ENCODE measurements at regions not wholly inside any gene's neighbourhood (a gene's known extent, or its start where the extent isn't known, plus 50 kb on each side); places are given as distances from the start of the nearest gene placed in this dataset.

- no peaks in the 10 kb centered on the region for H3K27me3 Mint-ChIP-seq
- H3K4me1 Mint-ChIP-seq (ENCODE audit: low read depth): no peaks in the 10 kb centered on the region
- no peaks in the 10 kb centered on the region for H3K36me3 Mint-ChIP-seq (ENCODE audit: low read depth)
- H3K9me3 Mint-ChIP-seq: peaks cover 4% of the 10 kb centered on the region
- H3K27ac Mint-ChIP-seq: no peak overlapping the region
- no peak overlapping the region for H3K4me3 Mint-ChIP-seq
Observed at GRCh38 chr6:145525038-145525437, 210.3 kb downstream of the EPM2A start.

GRCh38 chr6:145529582-145529981, 205.7 kb downstream of the EPM2A start:
- Mint-ChIP-seq H3K27ac (no peak overlapping the region), H3K27me3 (no peaks in the 10 kb centered on the region), H3K9me3 (peaks cover 4% of the 10 kb centered on the region), H3K4me1 (ENCODE audit: low read depth) (no peaks in the 10 kb centered on the region), H3K4me3 (no peak overlapping the region), H3K36me3 (ENCODE audit: low read depth) (no peaks in the 10 kb centered on the region)

DNA sequence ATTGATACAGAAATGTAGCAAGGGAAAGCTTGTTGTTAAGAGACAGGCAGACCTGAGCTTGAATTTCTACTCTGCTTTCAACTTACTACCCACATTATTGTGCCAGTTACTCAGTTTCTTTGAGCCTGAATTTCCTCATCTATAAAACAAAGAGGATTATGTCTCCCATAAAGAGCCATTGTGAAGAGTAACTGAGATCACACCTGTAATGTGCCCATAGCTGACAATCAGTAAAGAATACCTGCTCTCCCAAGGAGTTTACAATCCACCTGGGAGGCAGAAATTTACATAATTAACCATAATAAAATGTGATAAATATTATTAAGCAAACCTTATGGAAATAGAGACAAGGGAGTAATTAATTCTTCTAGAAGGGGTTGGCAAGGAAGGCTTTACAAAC, 204.9 kb downstream of the EPM2A start:
- Mint-ChIP-seq H3K4me1 (ENCODE audit: low read depth) (no peaks in the 10 kb centered on the region), H3K4me3 (no peak overlapping the region), H3K36me3 (ENCODE audit: low read depth) (no peaks in the 10 kb centered on the region), H3K27ac (no peak overlapping the region), H3K9me3 (peaks cover 4% of the 10 kb centered on the region), H3K27me3 (no peaks in the 10 kb centered on the region)

DNA sequence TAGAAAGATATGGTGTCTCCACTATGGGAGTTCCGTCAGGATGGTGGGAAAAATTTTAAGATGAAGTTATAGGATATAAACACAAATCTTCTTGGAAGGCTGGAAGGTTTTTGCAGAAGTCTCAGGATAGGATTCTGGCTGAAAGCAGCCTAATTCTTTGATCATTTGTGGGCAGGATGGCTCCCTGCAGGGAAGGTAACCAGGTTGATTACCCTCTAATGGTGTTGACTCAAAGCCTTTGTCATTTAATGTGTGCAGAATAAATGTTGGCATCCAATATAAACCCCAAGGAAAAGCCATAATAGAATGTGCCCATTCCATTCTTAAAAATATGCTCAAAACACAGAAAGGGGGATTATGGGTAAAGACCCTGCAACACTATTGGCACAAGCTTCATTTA, 204.3 kb downstream of the EPM2A start:
- Mint-ChIP-seq H3K4me1 (ENCODE audit: low read depth) (no peaks in the 10 kb centered on the region), H3K4me3 (no peak overlapping the region), H3K36me3 (ENCODE audit: low read depth) (no peaks in the 10 kb centered on the region), H3K27me3 (no peaks in the 10 kb centered on the region), H3K9me3 (peaks cover 4% of the 10 kb centered on the region), H3K27ac (no peak overlapping the region)

DNA sequence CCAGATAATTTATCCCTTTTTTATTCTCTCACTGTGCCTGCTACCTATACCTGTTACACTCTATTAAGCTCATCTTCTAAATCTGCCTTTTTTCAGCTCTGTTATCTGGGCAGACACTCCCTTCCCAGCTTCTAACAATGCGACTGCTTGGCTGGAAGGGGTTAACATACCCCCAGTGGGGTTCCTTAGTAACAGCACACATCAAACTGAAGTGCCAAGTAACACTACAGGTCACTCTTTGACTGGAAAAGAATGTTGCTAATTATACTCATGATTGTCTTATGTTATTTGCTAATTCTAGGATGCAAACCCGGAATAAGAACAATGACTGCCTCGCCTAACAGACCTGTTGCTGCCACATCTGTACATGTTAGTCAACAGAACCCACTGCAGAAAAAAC, 203.5 kb downstream of the EPM2A start:
- H3K4me1 Mint-ChIP-seq (ENCODE audit: low read depth): no peaks in the 10 kb centered on the region
- H3K9me3 Mint-ChIP-seq: peaks cover 4% of the 10 kb centered on the region
- no peak overlapping the region for H3K4me3 Mint-ChIP-seq
- H3K27me3 Mint-ChIP-seq: no peaks in the 10 kb centered on the region
- H3K27ac Mint-ChIP-seq: no peak overlapping the region
- H3K36me3 Mint-ChIP-seq (ENCODE audit: low read depth): no peaks in the 10 kb centered on the region

DNA sequence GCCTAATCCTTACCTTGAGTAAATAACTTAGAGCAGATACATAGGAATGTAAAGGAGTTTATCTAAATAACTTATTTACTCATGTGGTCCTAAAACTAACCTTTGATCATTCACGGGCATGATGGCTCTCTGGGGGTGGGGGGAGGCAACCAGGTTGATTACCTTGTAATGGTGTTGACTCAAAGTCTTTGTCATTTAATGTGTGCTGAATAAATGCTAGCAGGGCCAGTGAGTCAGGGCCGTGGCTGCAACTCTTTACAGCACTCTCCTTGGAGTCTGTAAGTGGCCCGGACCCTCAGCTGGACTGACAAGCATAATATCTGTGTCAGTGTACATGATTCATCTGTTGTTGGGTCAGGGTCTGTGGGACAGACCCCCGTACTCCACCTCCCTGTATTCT, 203.0 kb downstream of the EPM2A start:
- H3K36me3 Mint-ChIP-seq (ENCODE audit: low read depth): no peaks in the 10 kb centered on the region
- peaks cover 2% of the 10 kb centered on the region for H3K9me3 Mint-ChIP-seq
- H3K27me3 Mint-ChIP-seq: no peaks in the 10 kb centered on the region
- no peak overlapping the region for H3K27ac Mint-ChIP-seq
- no peak overlapping the region for H3K4me3 Mint-ChIP-seq
- no peaks in the 10 kb centered on the region for H3K4me1 Mint-ChIP-seq (ENCODE audit: low read depth)

GRCh38 chr6:145534989-145535388, 200.3 kb downstream of the EPM2A start:
- Mint-ChIP-seq H3K36me3 (ENCODE audit: low read depth) (no peaks in the 10 kb centered on the region), H3K27me3 (no peaks in the 10 kb centered on the region), H3K27ac (no peak overlapping the region), H3K4me1 (ENCODE audit: low read depth) (no peaks in the 10 kb centered on the region), H3K4me3 (no peak overlapping the region), H3K9me3 (no peaks in the 10 kb centered on the region)

GRCh38 chr6:145538989-145539388, 196.3 kb downstream of the EPM2A start:
- Mint-ChIP-seq H3K36me3 (ENCODE audit: low read depth) (no peaks in the 10 kb centered on the region), H3K27me3 (no peaks in the 10 kb centered on the region), H3K4me1 (ENCODE audit: low read depth) (no peaks in the 10 kb centered on the region), H3K4me3 (no peak overlapping the region), H3K27ac (no peak overlapping the region), H3K9me3 (no peaks in the 10 kb centered on the region)

DNA sequence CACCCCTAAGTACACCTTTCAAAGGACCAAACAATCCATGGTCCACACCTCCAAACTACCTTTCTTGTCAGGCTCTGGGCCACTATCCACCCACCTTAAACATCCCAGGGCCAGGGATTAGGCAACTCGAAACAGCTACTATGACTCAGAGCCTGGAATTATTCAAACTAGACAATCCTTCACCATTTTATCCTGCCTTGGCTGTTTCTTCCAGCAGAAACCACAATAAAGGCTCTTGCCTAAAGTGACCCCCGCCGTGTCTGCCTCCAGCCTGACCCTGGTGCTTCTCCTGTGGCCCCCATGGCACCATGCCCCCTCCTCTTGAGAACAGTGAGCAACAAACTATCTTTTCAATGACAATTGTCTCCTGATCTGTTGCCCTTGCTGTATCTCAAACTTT, 195.5 kb downstream of the EPM2A start:
- no peak overlapping the region for H3K27ac Mint-ChIP-seq
- no peaks in the 10 kb centered on the region for H3K27me3 Mint-ChIP-seq
- H3K9me3 Mint-ChIP-seq: no peaks in the 10 kb centered on the region
- H3K4me3 Mint-ChIP-seq: no peak overlapping the region
- H3K36me3 Mint-ChIP-seq (ENCODE audit: low read depth): no peaks in the 10 kb centered on the region
- no peaks in the 10 kb centered on the region for H3K4me1 Mint-ChIP-seq (ENCODE audit: low read depth)

DNA sequence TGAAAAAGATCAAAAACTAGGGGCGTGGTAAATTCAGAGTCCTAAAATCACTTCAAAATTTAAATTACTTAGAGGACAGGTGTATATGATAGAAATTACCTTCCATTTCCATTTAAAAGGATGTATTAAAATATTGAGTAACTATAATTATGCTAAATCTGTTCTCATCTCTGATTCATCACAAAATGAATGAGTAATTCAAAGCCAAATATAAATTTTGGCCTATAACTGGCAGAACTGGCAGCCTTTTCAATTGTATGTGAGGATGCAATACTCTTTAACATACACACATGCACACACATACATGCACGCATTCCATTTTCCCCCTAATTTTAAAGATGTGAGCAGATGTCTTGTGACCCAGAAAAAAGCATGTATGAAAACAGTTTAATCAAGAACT, 194.6 kb downstream of the EPM2A start:
- Mint-ChIP-seq H3K27ac (no peak overlapping the region), H3K27me3 (no peaks in the 10 kb centered on the region), H3K4me3 (no peak overlapping the region), H3K36me3 (ENCODE audit: low read depth) (no peaks in the 10 kb centered on the region), H3K9me3 (no peaks in the 10 kb centered on the region), H3K4me1 (ENCODE audit: low read depth) (no peaks in the 10 kb centered on the region)

- H3K27me3 Mint-ChIP-seq: no peaks in the 10 kb centered on the region
- no peak overlapping the region for H3K4me3 Mint-ChIP-seq
- H3K4me1 Mint-ChIP-seq (ENCODE audit: low read depth): no peaks in the 10 kb centered on the region
- H3K36me3 Mint-ChIP-seq (ENCODE audit: low read depth): no peaks in the 10 kb centered on the region
- H3K9me3 Mint-ChIP-seq: no peaks in the 10 kb centered on the region
- no peak overlapping the region for H3K27ac Mint-ChIP-seq
Observed at GRCh38 chr6:145544041-145544440, 191.3 kb downstream of the EPM2A start.

DNA sequence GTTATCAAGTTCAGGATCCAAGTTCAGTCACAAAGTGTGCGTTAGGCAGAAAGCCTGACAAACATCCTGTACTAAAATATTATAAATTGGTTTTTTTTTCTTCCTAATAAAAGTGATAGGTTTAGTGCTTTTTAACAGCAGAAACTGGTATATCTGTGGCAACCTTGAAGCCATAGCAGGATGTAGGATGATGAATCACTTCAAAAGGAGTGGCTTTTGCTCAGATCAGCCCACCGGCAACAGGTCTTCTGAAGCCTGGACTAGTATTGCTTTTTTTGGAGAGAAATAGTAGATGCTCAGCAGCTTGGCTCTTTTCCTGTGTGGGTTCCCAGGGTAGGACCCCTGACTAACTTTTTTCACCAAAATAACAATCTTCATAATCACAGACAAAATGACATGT, 190.8 kb downstream of the EPM2A start:
- H3K27ac Mint-ChIP-seq: no peak overlapping the region
- no peak overlapping the region for H3K4me3 Mint-ChIP-seq
- no peaks in the 10 kb centered on the region for H3K9me3 Mint-ChIP-seq
- H3K27me3 Mint-ChIP-seq: no peaks in the 10 kb centered on the region
- H3K4me1 Mint-ChIP-seq (ENCODE audit: low read depth): no peaks in the 10 kb centered on the region
- no peaks in the 10 kb centered on the region for H3K36me3 Mint-ChIP-seq (ENCODE audit: low read depth)

GRCh38 chr6:145546265-145546664, 189.1 kb downstream of the EPM2A start:
- no peak overlapping the region for H3K4me3 Mint-ChIP-seq
- no peaks in the 10 kb centered on the region for H3K36me3 Mint-ChIP-seq (ENCODE audit: low read depth)
- H3K27ac Mint-ChIP-seq: no peak overlapping the region
- no peaks in the 10 kb centered on the region for H3K4me1 Mint-ChIP-seq (ENCODE audit: low read depth)
- H3K9me3 Mint-ChIP-seq: no peaks in the 10 kb centered on the region
- no peaks in the 10 kb centered on the region for H3K27me3 Mint-ChIP-seq

DNA sequence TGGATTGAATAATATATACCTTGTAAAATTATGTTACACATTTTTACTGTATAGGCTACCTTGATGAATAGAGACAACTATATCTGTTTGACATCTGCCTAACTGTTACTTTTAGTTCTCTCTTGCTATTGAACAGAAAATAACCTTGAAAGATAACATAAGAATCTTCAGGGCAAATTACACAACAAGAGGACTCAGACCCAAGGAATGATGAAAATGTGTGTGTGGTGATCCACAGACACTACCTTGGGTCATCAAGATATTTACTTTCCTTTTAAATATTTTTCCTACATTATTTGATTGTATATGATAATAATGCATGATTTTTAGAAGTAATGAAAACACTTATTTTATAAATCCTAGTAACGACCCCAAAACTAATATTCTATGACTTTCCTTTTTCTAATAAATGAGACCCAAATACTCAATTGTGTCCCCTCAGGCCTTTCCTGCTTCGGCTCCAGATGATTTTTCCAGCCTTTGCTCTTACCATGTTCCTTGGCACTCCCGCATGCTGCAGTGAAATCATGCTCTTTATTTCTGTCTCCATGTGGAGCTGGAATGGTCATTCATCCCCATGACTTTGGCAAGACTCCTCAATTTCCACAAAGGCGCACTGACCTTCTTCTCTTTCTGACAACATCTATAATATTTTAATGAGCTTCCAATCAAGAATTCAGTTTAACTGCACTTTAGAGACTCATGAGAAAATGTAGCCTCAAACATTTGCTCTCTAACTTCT, 187.6 kb downstream of the EPM2A start:
- Mint-ChIP-seq H3K9me3 (no peaks in the 10 kb centered on the region), H3K36me3 (ENCODE audit: low read depth) (no peaks in the 10 kb centered on the region), H3K27me3 (peaks cover under 1% of the 10 kb centered on the region), H3K27ac (no peak overlapping the region), H3K4me3 (no peak overlapping the region), H3K4me1 (ENCODE audit: low read depth) (no peaks in the 10 kb centered on the region)

DNA sequence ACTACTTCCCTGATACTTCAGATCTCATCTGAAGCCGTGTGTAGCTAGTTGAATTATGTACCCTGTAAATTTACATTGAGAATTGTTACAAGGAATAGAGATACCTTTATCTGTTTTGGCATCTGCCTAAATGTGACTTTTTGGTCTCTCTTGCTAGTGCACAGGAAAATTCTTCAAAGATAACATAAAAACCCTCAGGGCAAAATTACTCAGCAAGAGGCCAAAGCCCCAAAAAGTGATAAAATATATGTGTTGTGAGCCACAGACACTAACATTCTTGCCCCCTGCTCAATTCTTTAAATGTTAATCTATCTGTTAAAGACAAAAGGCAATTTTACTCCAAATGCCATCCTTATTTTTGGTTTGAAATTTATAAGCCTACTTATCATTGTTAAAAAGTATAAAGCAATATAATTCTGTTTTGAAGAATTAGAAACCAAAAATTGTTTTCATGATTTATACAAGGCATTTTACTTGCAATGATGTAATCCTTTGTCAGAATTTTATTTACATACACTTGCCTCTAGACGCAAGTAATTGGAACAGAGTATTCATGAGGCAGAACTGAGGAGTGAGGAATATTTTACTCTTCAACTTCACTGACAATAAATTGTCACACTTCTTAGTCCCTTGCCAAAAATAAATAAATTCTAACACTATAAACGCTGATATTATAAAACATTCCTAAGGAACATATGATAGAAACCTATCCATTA, 186.2 kb downstream of the EPM2A start:
- Mint-ChIP-seq H3K27ac (no peak overlapping the region), H3K27me3 (peaks cover 7% of the 10 kb centered on the region), H3K4me3 (no peak overlapping the region), H3K4me1 (ENCODE audit: low read depth) (no peaks in the 10 kb centered on the region), H3K9me3 (no peaks in the 10 kb centered on the region), H3K36me3 (ENCODE audit: low read depth) (no peaks in the 10 kb centered on the region)

DNA sequence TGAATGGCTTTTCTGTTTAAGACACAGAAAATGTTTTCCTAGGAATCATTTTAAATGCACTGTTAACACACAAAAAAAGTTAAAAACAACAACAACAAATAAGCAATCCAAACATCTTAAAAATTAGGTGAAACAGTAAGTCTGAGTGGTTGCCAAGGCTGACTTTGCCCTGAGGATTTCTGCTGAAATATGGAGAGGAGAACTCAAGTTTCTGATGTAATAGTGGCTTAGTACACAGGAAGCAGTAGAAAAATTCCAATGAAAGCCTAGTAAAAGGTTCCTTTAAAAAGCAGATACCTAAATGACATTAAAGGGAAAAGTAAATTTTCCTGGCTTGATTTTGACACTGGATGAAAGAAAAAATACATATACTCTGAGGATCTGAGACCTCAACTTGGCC, 184.2 kb downstream of the EPM2A start:
- Mint-ChIP-seq H3K36me3 (ENCODE audit: low read depth) (no peaks in the 10 kb centered on the region), H3K27ac (no peak overlapping the region), H3K27me3 (peaks cover 7% of the 10 kb centered on the region), H3K4me3 (no peak overlapping the region), H3K4me1 (ENCODE audit: low read depth) (no peaks in the 10 kb centered on the region), H3K9me3 (no peaks in the 10 kb centered on the region)
